Loucy (cell line): ENCODE measurements at regions not wholly inside any gene's neighbourhood (a gene's known extent, or its start where the extent isn't known, plus 50 kb on each side); places are given as distances from the start of the nearest gene placed in this dataset.

Experiments
- H2AFZ ChIP-seq: fragments of 200-600 bp; sonication (generic); 2 replicates; pipeline ENCODE4 v1.6.0; 2016; ENCODE audit warnings: antibody characterized with exemption, mild to moderate bottlenecking, low read length, moderate library complexity
- H3F3A ChIP-seq: fragments of 200-600 bp; 2 replicates; pipeline ENCODE4 v1.6.0; 2016; ENCODE audit warnings: antibody characterized with exemption, low read depth, mild to moderate bottlenecking
- H3K27me3 ChIP-seq: fragments of 200-600 bp; sonication (generic); 2 replicates; pipeline ENCODE4 v1.6.1; 2014; ENCODE audit warnings: low read length, mild to moderate bottlenecking; ENCODE audit not compliant: insufficient read depth, poor library complexity, severe bottlenecking
- H3K36me3 ChIP-seq: fragments of 200-600 bp; sonication (generic); 2 replicates; pipeline ENCODE4 v1.6.1; 2016; ENCODE audit warnings: low read length; ENCODE audit not compliant: insufficient read depth
- H3K4me1 ChIP-seq: fragments of 200-600 bp; sonication (generic); 2 replicates; pipeline ENCODE4 v1.5.1; 2014; ENCODE audit warnings: low read length, mild to moderate bottlenecking; ENCODE audit not compliant: insufficient read depth, poor library complexity, severe bottlenecking
- H3K4me2 ChIP-seq: fragments of 200-600 bp; sonication (generic); 2 replicates; pipeline ENCODE4 v1.6.0; 2014; ENCODE audit warnings: antibody characterized with exemption, low read length, low read depth, mild to moderate bottlenecking; ENCODE audit not compliant: poor library complexity, severe bottlenecking
- H3K4me3 ChIP-seq: fragments of 200-600 bp; sonication (generic); 2 replicates; pipeline ENCODE4 v1.5.1; 2014; ENCODE audit warnings: low read length, mild to moderate bottlenecking, mixed read lengths; ENCODE audit not compliant: poor library complexity, severe bottlenecking
- H3K79me2 ChIP-seq: fragments of 200-600 bp; sonication (generic); 2 replicates; pipeline ENCODE4 v1.6.1; 2014; ENCODE audit warnings: low read length; ENCODE audit not compliant: insufficient read depth
- H3K9ac ChIP-seq: fragments of 200-600 bp; sonication (generic); 2 replicates; pipeline ENCODE4 v1.6.0; 2014; ENCODE audit warnings: mild to moderate bottlenecking, low read depth, low read length, moderate library complexity; ENCODE audit not compliant: poor library complexity, severe bottlenecking
- H3K9me2 ChIP-seq: fragments of 200-600 bp; sonication (generic); replicated peaks from 2 replicates; pipeline ENCODE4 v1.6.1; 2016; ENCODE audit warnings: low read depth, low read length, mixed read lengths
- H3K9me3 ChIP-seq: fragments of 200-600 bp; sonication (generic); 2 replicates; pipeline ENCODE4 v1.6.1; 2014; ENCODE audit warnings: mild to moderate bottlenecking, antibody characterized with exemption, low read length, low read depth; ENCODE audit not compliant: insufficient read depth
- H4K20me1 ChIP-seq: fragments of 200-600 bp; sonication (generic); 2 replicates; pipeline ENCODE4 v1.6.0; 2014; ENCODE audit warnings: antibody characterized with exemption, low read length, mild to moderate bottlenecking; ENCODE audit not compliant: insufficient read depth, poor library complexity, severe bottlenecking
- EZH2phosphoT487 ChIP-seq: fragments of 200-600 bp; IDR thresholded peaks from 2 replicates; pipeline ENCODE4 v1.6.1; 2018; ENCODE audit warnings: antibody characterized with exemption, mild to moderate bottlenecking, moderate library complexity, borderline replicate concordance
- TF ChIP-seq, protein P1 (sequence below): fragments of 200-600 bp; sonication (generic); conservative IDR thresholded peaks from 2 replicates; pipeline ENCODE4 v1.5.1; 2014; ENCODE audit warnings: mild to moderate bottlenecking, antibody characterized with exemption, low read length

DNA sequence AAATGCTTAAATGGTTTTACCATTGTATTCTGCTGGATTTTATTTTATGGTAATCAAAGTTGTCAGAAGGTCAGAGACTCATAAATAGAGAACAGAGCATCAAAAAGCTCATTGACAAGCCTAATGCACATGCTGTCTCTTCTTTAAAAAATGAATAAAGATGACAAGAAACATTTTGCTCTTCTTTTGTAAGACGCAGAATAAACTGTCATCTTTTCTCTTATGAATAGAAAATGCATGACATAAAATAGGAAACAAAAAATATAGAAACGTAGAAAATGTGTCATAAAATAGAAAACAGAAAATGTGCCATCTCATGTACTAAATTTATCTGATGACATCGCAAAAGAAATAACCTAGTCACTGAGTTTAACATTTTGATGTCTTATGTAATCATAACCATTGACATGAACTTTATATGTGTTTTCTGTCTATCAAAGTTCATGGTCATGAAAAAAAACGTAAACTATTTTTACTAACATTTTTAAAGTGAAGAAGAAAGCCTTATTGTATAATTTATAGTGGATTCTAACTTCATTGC is 484.1 kb downstream of the TRIML1 start:
- no peak overlapping the region for H2AFZ ChIP-seq
- H3K79me2 ChIP-seq, result no peaks in the 10 kb centered on the region
- no peaks in the 10 kb centered on the region for H3K4me1 ChIP-seq
- H3K36me3 ChIP-seq, result no peaks in the 10 kb centered on the region
- TF ChIP-seq EZH2phosphoT487, result no peak
- TF ChIP-seq, protein P1, sequence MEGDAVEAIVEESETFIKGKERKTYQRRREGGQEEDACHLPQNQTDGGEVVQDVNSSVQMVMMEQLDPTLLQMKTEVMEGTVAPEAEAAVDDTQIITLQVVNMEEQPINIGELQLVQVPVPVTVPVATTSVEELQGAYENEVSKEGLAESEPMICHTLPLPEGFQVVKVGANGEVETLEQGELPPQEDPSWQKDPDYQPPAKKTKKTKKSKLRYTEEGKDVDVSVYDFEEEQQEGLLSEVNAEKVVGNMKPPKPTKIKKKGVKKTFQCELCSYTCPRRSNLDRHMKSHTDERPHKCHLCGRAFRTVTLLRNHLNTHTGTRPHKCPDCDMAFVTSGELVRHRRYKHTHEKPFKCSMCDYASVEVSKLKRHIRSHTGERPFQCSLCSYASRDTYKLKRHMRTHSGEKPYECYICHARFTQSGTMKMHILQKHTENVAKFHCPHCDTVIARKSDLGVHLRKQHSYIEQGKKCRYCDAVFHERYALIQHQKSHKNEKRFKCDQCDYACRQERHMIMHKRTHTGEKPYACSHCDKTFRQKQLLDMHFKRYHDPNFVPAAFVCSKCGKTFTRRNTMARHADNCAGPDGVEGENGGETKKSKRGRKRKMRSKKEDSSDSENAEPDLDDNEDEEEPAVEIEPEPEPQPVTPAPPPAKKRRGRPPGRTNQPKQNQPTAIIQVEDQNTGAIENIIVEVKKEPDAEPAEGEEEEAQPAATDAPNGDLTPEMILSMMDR, result no peak
- no peak overlapping the region for H3K9ac ChIP-seq
- no peak overlapping the region for H3K4me2 ChIP-seq
- peaks cover 8% of the 10 kb centered on the region; the same call in 1 of the 2 replicates for H3K9me3 ChIP-seq
- no peaks in the 10 kb centered on the region for H3K27me3 ChIP-seq
- no peak overlapping the region for H3K4me3 ChIP-seq
- H4K20me1 ChIP-seq, result no peaks in the 10 kb centered on the region
- no peaks in the 10 kb centered on the region for H3K9me2 ChIP-seq
- no peaks in the 10 kb centered on the region for H3F3A ChIP-seq

DNA sequence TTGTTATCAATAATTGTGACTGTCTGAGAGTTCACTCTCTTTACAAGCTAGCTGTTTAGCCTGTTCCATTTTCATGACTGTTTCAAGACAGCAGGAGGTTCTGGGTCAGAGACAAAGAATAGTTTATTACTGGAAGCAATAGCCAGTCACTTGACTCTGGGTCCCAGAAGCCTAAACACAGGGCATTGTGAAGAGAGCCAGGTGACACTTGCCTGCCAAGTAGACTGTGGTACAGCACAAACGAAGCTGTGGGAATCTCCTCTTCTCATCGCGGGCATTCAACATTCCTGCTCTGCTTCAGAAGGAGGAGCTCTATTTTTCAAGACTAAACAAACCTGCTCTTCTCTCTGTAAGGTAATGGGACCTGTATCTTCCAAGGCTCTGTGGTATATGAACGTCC is 485.1 kb downstream of the TRIML1 start:
- TF ChIP-seq EZH2phosphoT487, result no peak
- TF ChIP-seq, protein P1, result no peak
- H3K4me2 ChIP-seq, result no peak overlapping the region
- no peaks in the 10 kb centered on the region for H3K4me1 ChIP-seq
- peaks cover 8% of the 10 kb centered on the region; the same call in 1 of the 2 replicates for H3K9me3 ChIP-seq
- H3K4me3 ChIP-seq, result no peak overlapping the region
- no peaks in the 10 kb centered on the region for H3K79me2 ChIP-seq
- no peaks in the 10 kb centered on the region for H3F3A ChIP-seq
- H3K9me2 ChIP-seq, result no peaks in the 10 kb centered on the region
- no peak overlapping the region for H3K9ac ChIP-seq
- H3K27me3 ChIP-seq, result no peaks in the 10 kb centered on the region
- H4K20me1 ChIP-seq, result no peaks in the 10 kb centered on the region
- no peaks in the 10 kb centered on the region for H3K36me3 ChIP-seq
- no peak overlapping the region for H2AFZ ChIP-seq

- Histone ChIP-seq H2AFZ (no peak overlapping the region), H3K27me3 (no peaks in the 10 kb centered on the region), H3K36me3 (no peaks in the 10 kb centered on the region), H3K79me2 (no peaks in the 10 kb centered on the region), H3K9me3 (peaks cover 8% of the 10 kb centered on the region; the same call in 1 of the 2 replicates), H3K9ac (no peak overlapping the region), H3K4me2 (no peak overlapping the region), H3K9me2 (no peaks in the 10 kb centered on the region), H3F3A (no peaks in the 10 kb centered on the region), H3K4me1 (no peaks in the 10 kb centered on the region), H4K20me1 (no peaks in the 10 kb centered on the region), H3K4me3 (no peak overlapping the region)
- TF ChIP-seq EZH2phosphoT487, result no peak
- TF ChIP-seq, protein P1, result no peak
These were observed 488.7 kb downstream of the TRIML1 start for GRCh38 chr4:188627892-188628291.
